ENCODE measurements at regions not wholly inside any gene's neighbourhood (a gene's known extent, or its start where the extent isn't known, plus 50 kb on each side); places are given as distances from the start of the nearest gene placed in this dataset.

GRCh38 chr20:48419173-48419572 is 408.6 kb downstream of the PREX1 start:
- TF ChIP-seq CTCF (conservative IDR thresholded peaks at IDR 0.05): no peak
- no peak for TF ChIP-seq EZH2 (IDR thresholded peaks at IDR 0.05; ENCODE audit: low read depth)
